HG03521 (cell line): ENCODE measurements at regions not wholly inside any gene's neighbourhood (a gene's known extent, or its start where the extent isn't known, plus 50 kb on each side); places are given as distances from the start of the nearest gene placed in this dataset.

Source experiments
- ATAC-seq: cut with Tn5 transposase; IDR thresholded peaks from one replicate; pipeline ENCODE4 v1.9.1; 2021; ENCODE audit warnings: mild to moderate bottlenecking, moderate library complexity; ENCODE audit not compliant: unreplicated experiment

DNA sequence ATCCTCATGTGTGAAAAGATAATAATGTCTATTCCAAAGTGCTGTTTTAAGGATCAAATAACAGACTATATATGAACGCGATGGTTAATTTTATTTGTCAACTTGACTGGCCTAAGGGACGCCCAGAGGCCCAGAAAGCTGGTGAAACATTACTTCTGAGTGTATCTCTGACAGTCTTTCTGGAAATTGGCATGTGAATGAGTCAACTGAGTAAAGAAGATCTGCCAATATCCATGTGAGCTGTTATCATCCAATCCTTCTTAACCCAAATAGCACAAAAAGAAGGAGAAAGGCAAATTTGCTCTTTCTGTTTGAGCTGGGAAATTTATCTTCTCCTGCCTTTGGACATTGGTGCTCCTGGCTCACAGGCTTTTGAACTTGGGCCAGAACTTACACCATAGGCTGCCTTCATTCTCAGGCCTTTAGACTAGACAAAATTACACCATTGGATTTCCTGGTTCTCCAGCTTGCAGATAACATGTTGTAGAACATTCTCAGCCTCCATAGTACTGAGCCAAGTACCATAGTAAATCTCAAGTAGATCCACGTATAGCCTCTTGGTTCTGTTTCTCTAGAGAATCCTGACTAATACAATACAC, 114.7 kb upstream of the DOCK10 start:
- no peak for ATAC-seq

DNA sequence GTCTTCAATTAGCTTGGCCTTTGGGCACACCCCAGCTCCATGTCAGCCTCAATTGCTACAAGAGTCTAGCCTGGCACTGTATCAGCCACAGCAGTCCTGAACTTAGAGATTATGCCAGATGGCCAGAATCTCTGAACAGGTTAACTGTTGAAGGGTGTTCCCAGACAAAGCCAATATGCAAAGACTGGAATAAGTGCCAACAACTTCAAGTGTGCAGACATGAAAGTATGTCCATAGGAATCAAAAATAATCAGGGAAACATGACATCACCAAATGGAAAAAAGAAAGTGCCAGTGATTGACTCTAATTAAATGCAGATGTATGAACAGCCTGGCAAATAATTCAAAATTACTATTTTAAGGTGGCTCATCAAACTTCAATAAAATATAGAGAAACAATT, 98.5 kb upstream of the DOCK10 start:
- no peak for ATAC-seq

DNA sequence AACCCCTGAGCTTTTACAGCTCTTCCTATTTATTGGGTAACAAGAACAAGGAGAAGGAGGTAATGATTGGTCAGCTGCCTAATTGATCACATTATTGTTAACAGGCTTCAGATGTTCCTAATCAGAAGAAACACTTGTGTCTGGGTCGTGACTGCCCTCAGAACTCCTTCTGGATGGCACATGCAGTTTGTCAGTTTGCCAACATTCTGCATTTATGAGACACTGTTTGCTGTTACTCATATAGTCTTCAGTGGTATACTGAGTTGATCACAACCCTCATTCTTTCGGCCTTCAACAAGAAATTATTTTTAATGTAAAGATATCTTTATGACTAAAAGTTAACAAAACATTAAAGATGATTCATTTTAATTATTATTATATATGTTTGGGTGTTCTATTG, 95.7 kb upstream of the DOCK10 start:
- ATAC-seq: no peak

DNA sequence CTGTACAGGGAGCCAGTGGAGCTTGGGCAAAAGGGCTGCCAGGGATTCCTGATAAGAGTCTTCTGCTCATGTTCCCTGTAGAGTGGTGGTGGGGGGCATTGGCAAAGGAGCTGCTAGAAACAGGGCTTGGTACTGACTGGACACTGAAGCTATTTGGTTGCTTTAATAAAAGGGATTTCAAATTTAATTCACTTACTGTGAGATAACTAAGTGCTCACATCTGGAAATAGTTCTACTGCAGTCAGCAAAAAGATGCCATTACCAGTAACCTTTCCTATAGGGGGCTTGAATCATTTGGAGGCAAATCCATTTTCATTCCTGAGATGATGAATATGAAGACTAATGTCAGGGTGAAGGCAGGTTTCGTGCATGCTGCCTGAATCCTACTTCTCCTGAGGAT, 94.3 kb upstream of the DOCK10 start:
- no peak for ATAC-seq

- no peak for ATAC-seq
These were observed 89.6 kb upstream of the DOCK10 start for GRCh38 chr2:225131898-225132297.

DNA sequence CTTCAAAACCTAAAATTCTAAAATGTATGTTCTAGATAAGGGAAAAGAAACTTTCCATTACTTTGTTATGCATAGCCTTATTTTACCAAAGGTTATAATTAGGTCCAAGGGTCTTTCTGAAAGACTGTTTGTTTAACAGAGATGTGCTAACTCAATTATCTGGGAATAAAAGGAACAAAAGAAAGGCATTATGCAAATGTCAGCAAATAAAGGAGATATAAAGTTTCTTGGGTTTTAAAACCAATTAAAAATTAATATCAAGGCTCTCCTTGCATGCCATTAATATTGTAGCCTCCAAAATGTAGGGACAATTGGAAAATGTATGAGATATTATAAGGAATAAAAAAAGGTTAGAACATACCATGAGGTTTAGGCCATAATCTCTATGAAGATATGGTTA, 87.8 kb upstream of the DOCK10 start:
- ATAC-seq: no peak

DNA sequence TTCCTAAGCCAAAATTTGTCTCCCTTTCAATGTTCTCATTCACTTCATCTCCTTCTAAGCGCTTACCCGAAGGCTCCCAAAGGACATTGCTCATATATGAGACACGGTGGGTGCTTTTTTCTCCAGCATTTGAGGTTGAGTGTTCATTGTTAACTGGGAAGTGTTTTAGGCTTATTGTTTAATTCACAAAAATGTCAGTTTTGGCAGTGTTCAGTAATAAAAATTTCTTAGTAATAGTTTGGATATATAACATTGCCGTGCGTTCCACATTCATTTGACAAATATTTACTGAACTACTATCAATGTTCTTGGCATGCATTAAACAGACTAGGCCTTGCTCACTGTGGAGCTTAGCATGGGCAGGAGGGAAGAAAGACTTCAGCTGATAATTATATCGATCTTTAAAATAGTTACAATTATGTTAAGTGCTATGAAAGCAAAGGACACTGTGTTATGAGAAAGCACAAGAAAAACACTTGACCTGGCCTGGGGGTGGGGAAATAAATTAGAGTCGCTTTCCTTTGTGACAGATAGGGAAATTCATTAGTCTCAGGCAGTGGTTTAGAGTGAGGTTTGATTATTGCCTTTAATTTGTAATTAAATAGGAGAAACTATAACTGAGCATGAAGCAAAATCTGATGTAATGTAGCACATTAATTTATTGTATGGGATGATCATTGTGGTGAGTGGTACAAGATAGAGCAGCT, 82.2 kb upstream of the DOCK10 start:
- no peak for ATAC-seq

- ATAC-seq: no peak
These were observed 80.6 kb upstream of the DOCK10 start for GRCh38 chr2:225122583-225123486.

- ATAC-seq: no peak
These were observed 79.7 kb upstream of the DOCK10 start for GRCh38 chr2:225122007-225122406.

DNA sequence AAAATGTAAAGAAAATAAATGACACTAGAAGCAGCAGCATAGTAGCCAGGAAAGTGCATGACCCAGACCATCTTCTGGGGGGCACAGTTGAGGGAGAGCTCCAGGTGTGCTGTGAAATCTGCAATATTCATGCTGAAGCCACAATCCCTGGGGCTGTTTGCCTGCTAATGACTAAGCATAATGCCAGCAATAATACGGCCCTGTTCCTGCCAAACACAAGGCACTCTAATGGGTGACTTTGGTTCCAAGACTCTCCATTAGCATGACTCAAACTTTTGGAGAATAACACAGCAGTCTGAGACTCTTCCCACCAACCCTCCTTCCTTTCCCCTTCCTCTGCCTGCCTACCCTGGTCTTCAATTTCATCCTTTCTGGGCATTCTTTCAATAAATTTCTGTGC, 77.9 kb upstream of the DOCK10 start:
- no peak for ATAC-seq

DNA sequence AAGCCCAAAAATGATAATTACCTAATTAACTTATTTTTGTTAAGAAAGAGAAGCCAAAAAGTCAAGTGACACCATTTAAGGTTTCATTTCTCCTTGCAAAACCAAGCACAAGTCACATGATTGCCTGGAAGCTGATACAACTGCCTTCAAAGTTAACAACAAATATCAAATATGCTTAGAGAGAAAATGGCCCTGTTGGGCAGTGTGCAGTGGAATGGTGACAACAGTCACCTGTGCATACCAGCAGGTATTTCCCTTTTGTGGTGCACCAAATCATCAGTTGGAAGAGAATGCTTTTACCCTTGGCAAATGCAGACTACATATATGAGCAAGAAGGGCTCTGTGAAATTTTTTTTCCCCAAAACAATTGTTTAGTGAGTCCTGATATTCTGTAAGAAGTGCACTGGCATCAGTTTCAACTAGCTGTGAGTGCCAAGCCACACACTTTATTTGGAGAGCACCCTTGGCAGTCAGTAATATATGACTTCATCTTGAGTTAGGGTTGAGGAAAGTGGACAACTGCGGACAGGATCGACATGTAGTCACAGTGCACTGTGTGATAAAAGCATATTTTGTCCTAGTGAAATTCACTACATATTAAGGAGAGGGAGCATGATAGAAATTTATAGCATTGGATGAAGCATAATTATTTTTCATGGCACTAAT, 74.9 kb upstream of the DOCK10 start:
- no peak for ATAC-seq

- ATAC-seq: no peak
These were observed 72.6 kb upstream of the DOCK10 start for GRCh38 chr2:225114786-225115323.

- ATAC-seq: no peak
These were observed 71.2 kb upstream of the DOCK10 start for GRCh38 chr2:225113371-225114015.

DNA sequence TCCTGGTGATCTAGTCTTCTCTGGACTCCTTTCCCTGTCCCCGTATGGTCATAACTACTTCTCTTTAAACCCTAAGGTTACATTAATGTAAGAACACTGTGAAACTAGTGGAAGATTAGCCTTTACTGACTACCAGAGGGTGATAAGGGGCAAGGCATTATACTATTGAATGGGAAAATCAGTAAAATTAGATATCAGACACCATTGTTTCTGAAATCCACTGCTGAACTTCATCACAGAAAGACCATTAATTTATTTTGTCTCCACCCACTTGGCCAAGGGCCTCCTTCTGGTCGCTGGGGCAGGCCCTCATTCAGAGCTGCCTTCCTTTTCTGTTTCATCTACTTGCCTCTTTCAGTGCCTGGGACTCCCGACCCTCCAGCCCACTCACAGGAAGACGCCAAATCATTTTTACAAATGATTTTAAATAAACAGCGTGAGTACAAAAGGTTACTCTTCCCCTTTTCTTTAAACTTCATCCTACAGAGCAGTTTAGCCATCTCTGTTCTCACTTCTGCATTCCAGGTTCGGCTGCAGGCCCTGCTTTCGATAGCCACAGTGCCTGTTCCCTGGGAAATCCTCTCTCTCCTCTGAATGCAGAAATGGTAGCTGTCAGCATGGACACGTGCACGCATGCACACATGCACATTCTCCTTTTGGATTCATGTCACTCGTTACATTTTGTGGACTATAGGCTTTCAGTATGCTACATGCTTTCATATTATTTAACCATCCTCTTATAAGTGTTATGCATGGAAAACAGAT, 70.3 kb upstream of the DOCK10 start:
- ATAC-seq: no peak

DNA sequence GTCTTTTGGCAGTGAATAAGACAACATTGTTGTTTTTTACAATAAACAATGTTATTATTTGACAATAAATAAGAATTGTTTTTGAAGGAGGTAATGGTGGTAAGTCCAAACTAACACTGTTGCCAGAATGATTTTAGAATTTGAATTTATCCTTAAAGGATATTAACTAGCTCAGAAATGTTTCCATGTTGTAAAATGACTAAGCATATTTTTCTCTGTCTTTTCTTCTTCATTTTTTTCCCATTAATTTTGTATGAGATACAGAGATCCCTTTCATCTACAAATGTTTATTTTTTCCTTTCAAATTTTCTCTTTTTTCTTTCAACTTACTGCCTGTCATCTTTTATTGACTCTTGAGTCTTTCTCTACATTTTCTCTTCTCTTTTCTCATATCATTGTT, 66.5 kb upstream of the DOCK10 start:
- ATAC-seq: no peak

- no peak for ATAC-seq
These were observed 62.7 kb upstream of the DOCK10 start for GRCh38 chr2:225104971-225105370.

GRCh38 chr2:225104321-225104720, 62.1 kb upstream of the DOCK10 start:
- ATAC-seq: no peak

GRCh38 chr2:225103737-225104141, 61.5 kb upstream of the DOCK10 start:
- ATAC-seq: no peak

DNA sequence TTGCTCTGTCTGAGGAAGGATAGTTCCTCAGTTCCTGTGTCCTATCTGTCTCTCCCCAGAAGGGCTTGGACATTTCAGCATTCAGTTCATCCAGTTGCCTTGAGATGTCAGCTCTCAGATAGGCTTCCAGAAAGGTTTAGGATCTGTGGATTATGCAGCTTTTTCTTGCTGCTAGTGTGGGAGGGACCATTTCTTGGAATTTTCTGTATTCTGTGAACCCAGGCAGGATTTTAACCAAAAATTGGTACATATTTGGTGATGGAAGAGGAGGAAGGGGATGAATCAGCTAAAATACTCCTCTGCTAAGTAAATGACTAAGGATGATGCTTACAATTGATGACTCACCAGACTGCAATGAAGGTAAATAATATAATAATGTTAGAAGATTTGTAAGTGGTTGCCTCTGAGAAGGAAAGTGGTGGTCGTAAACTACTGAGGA, 58.6 kb upstream of the DOCK10 start:
- ATAC-seq: no peak

DNA sequence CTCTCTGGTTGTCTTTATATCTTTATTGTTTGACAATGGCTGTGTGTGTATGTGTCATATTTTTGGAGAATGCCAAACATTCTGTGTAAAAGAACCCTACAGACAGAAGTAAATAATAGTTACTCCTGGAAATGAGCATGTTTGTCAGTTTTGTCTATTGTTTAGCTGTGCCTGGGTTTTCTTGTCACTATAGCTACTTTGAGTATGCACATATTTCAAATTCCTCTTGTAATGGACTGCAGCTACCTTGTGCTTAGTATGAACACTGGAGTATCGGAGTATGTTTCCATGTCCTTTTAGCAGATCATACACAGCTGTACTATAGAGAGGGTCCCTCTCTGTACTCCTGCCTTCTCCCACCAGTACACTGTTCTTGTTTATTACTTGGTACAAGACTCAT, 58.0 kb upstream of the DOCK10 start:
- ATAC-seq: no peak
